SJSA1 (cell line): ENCODE measurements at regions not wholly inside any gene's neighbourhood (a gene's known extent, or its start where the extent isn't known, plus 50 kb on each side); places are given as distances from the start of the nearest gene placed in this dataset.
A peak's percentile ranks its signal among the peaks of the same experiment; 100 is the strongest.
"Not testable (repeated sequence)": the region's sequence is repeated elsewhere in the genome, so short reads cannot be mapped to it uniquely, and the experiment has no call there.

Source experiments
- DNase-seq, 2 experiments: peaks; one replicate each; pipeline ENCODE4 v3.0.0-alpha.2; 2015 to 2020; ENCODE audit warnings: low spot score in 2 of 2, low read depth in 1 of 2
- H3K27ac ChIP-seq: fragments of 250-450 bp; sonication (Bioruptor Pico); 2 replicates; pipeline ENCODE4 v1.5.1; 2020; ENCODE audit warnings: mild to moderate bottlenecking, moderate library complexity
- H3K27me3 ChIP-seq: fragments of 250-450 bp; sonication (Bioruptor Pico); replicated peaks from 2 replicates; pipeline ENCODE4 v1.5.1; 2020; ENCODE audit warnings: mild to moderate bottlenecking, moderate library complexity
- H3K36me3 ChIP-seq: fragments of 250-450 bp; sonication (Bioruptor Pico); 2 replicates; pipeline ENCODE4 v1.5.1; 2020; ENCODE audit warnings: mild to moderate bottlenecking
- H3K4me1 ChIP-seq: fragments of 250-450 bp; sonication (Bioruptor Pico); replicated peaks from 2 replicates; pipeline ENCODE4 v1.6.1; 2021; ENCODE audit warnings: mild to moderate bottlenecking
- H3K4me3 ChIP-seq: fragments of 250-450 bp; sonication (Bioruptor Pico); 2 replicates; pipeline ENCODE4 v1.5.1; 2020; ENCODE audit warnings: mild to moderate bottlenecking
- H3K9me3 ChIP-seq: fragments of 250-450 bp; sonication (Bioruptor Pico); replicated peaks from 2 replicates; pipeline ENCODE4 v1.5.1; 2020; ENCODE audit warnings: mild to moderate bottlenecking

GRCh38 chr10:37495415-37495814 is 362.0 kb downstream of the ZNF248 start:
- Histone ChIP-seq H3K4me1 (peaks cover 11% of the 10 kb centered on the region), H3K27ac (no peak overlapping the region), H3K9me3 (no peaks in the 10 kb centered on the region), H3K27me3 (no peaks in the 10 kb centered on the region), H3K4me3 (no peak overlapping the region), H3K36me3 (no peaks in the 10 kb centered on the region)
- DNase-seq: peak in 1 of 2 experiments; percentile 51

- not testable (repeated sequence) for H3K9me3 ChIP-seq, H3K27ac ChIP-seq, H3K27me3 ChIP-seq, H3K4me3 ChIP-seq, DNase-seq, H3K36me3 ChIP-seq
- H3K4me1 ChIP-seq: peaks cover 30% of the 10 kb centered on the region
These were observed 364.1 kb downstream of the ZNF248 start for GRCh38 chr10:37493185-37493796.

GRCh38 chr10:37490266-37490665 is 364.9 kb downstream of the ANKRD30A start:
- H3K27ac ChIP-seq: peak overlapping the region; percentile 92

GRCh38 chr10:37489658-37490003 is 364.2 kb downstream of the ANKRD30A start:
- H3K27ac ChIP-seq: peak overlapping the region; percentile 92
- H3K27me3 ChIP-seq: no peaks in the 10 kb centered on the region
- H3K36me3 ChIP-seq: no peaks in the 10 kb centered on the region
- peaks cover 25% of the 10 kb centered on the region for H3K4me1 ChIP-seq
- no peak for DNase-seq
- no peak overlapping the region for H3K4me3 ChIP-seq
- no peaks in the 10 kb centered on the region for H3K9me3 ChIP-seq

More at GRCh38 chr10:37490266-37490665, 364.9 kb downstream of the ANKRD30A start:
- peak; percentile 69 to 76 for DNase-seq
- Histone ChIP-seq H3K4me1 (peaks cover 28% of the 10 kb centered on the region), H3K27me3 (no peaks in the 10 kb centered on the region), H3K4me3 (no peak overlapping the region), H3K9me3 (no peaks in the 10 kb centered on the region), H3K36me3 (no peaks in the 10 kb centered on the region)

- Histone ChIP-seq H3K9me3 (no peaks in the 10 kb centered on the region), H3K27ac (peak overlapping the region; percentile 92), H3K4me3 (no peak overlapping the region), H3K27me3 (no peaks in the 10 kb centered on the region), H3K36me3 (no peaks in the 10 kb centered on the region), H3K4me1 (peaks cover 25% of the 10 kb centered on the region)
- DNase-seq: peak; percentile 92 to 98
These were observed 363.6 kb downstream of the ANKRD30A start for GRCh38 chr10:37488792-37489657.

GRCh38 chr10:37480596-37480995 is 355.2 kb downstream of the ANKRD30A start:
- H3K4me3 ChIP-seq, H3K27me3 ChIP-seq, H3K27ac ChIP-seq, H3K4me1 ChIP-seq, H3K9me3 ChIP-seq, H3K36me3 ChIP-seq: not testable (repeated sequence)
- peak in 1 of 2 experiments; percentile 16 for DNase-seq

- H3K27me3 ChIP-seq: no peaks in the 10 kb centered on the region
- H3K36me3 ChIP-seq: no peaks in the 10 kb centered on the region
- H3K4me1 ChIP-seq: no peaks in the 10 kb centered on the region
These were observed 354.1 kb downstream of the ANKRD30A start for GRCh38 chr10:37479469-37479868.

GRCh38 chr10:37478381-37478780 is 353.0 kb downstream of the ANKRD30A start:
- no peak overlapping the region for H3K27ac ChIP-seq
- no peak overlapping the region for H3K4me3 ChIP-seq
- no peaks in the 10 kb centered on the region for H3K36me3 ChIP-seq
- H3K9me3 ChIP-seq: no peaks in the 10 kb centered on the region
- no peaks in the 10 kb centered on the region for H3K27me3 ChIP-seq
- no peak for DNase-seq
- no peaks in the 10 kb centered on the region for H3K4me1 ChIP-seq

More at GRCh38 chr10:37479469-37479868, 354.1 kb downstream of the ANKRD30A start:
- Histone ChIP-seq H3K9me3 (no peaks in the 10 kb centered on the region), H3K4me3 (no peak overlapping the region), H3K27ac (no peak overlapping the region)
- DNase-seq: no peak

- Histone ChIP-seq H3K4me3 (no peak overlapping the region), H3K36me3 (no peaks in the 10 kb centered on the region), H3K9me3 (no peaks in the 10 kb centered on the region), H3K4me1 (no peaks in the 10 kb centered on the region), H3K27ac (no peak overlapping the region), H3K27me3 (no peaks in the 10 kb centered on the region)
- no peak for DNase-seq
These were observed 350.9 kb downstream of the ANKRD30A start for GRCh38 chr10:37476285-37476684.

GRCh38 chr10:37474645-37475044 is 349.2 kb downstream of the ANKRD30A start:
- H3K36me3 ChIP-seq: no peaks in the 10 kb centered on the region
- no peak for DNase-seq
- H3K27me3 ChIP-seq: no peaks in the 10 kb centered on the region
- no peaks in the 10 kb centered on the region for H3K4me1 ChIP-seq
- no peaks in the 10 kb centered on the region for H3K9me3 ChIP-seq
- no peak overlapping the region for H3K27ac ChIP-seq
- no peak overlapping the region for H3K4me3 ChIP-seq

- Histone ChIP-seq H3K4me3 (no peak overlapping the region), H3K4me1 (no peaks in the 10 kb centered on the region), H3K36me3 (no peaks in the 10 kb centered on the region), H3K27me3 (no peaks in the 10 kb centered on the region), H3K9me3 (no peaks in the 10 kb centered on the region), H3K27ac (no peak overlapping the region)
- DNase-seq: no peak
These were observed 348.5 kb downstream of the ANKRD30A start for GRCh38 chr10:37473906-37474305.

GRCh38 chr10:37467246-37467645 is 341.8 kb downstream of the ANKRD30A start:
- no peak overlapping the region for H3K4me3 ChIP-seq
- H3K27me3 ChIP-seq: no peaks in the 10 kb centered on the region
- H3K9me3 ChIP-seq: no peaks in the 10 kb centered on the region
- no peak overlapping the region for H3K27ac ChIP-seq
- H3K4me1 ChIP-seq: no peaks in the 10 kb centered on the region
- no peak for DNase-seq
- no peaks in the 10 kb centered on the region for H3K36me3 ChIP-seq

- no peaks in the 10 kb centered on the region for H3K27me3 ChIP-seq
- H3K27ac ChIP-seq: no peak overlapping the region
- no peak for DNase-seq
- no peak overlapping the region for H3K4me3 ChIP-seq
- H3K4me1 ChIP-seq: no peaks in the 10 kb centered on the region
- H3K36me3 ChIP-seq: no peaks in the 10 kb centered on the region
- no peaks in the 10 kb centered on the region for H3K9me3 ChIP-seq
These were observed 331.1 kb downstream of the ANKRD30A start for GRCh38 chr10:37456456-37456855.

- no peak for DNase-seq
- no peaks in the 10 kb centered on the region for H3K27me3 ChIP-seq
These were observed 322.8 kb downstream of the ANKRD30A start for GRCh38 chr10:37448161-37448560.

More at GRCh38 chr10:37448161-37448560, 322.8 kb downstream of the ANKRD30A start:
- no peaks in the 10 kb centered on the region for H3K9me3 ChIP-seq
- H3K4me3 ChIP-seq: no peak overlapping the region
- no peaks in the 10 kb centered on the region for H3K36me3 ChIP-seq
- H3K27ac ChIP-seq: no peak overlapping the region
- no peaks in the 10 kb centered on the region for H3K4me1 ChIP-seq
